Subcutaneous abdominal adipose tissue (tissue), 5 donors: ENCODE measurements at regions not wholly inside any gene's neighbourhood (a gene's known extent, or its start where the extent isn't known, plus 50 kb on each side); places are given as distances from the start of the nearest gene placed in this dataset.

Source experiments
- H3K27ac ChIP-seq: one replicate; pipeline ENCODE4 v1.7.0; 2013; ENCODE audit warnings: low read depth, mild to moderate bottlenecking, inconsistent platforms, low read length, moderate library complexity
- H3K27me3 ChIP-seq, 5 donors: one replicate each; pipeline ENCODE4 v1.7.0; 2013; ENCODE audit warnings: low read length in 5 of 5, inconsistent platforms in 1 of 5; ENCODE audit not compliant: control insufficient read depth in 5 of 5, insufficient read depth in 4 of 5
- H3K36me3 ChIP-seq, 5 donors: one replicate each; pipeline ENCODE4 v1.7.0; 2013; ENCODE audit warnings: low read length in 5 of 5; ENCODE audit not compliant: control insufficient read depth in 5 of 5, insufficient read depth in 5 of 5
- H3K4me1 ChIP-seq, 5 donors: one replicate each; pipeline ENCODE4 v1.7.0; 2013; ENCODE audit warnings: low read length in 5 of 5, mild to moderate bottlenecking in 3 of 5, moderate library complexity in 1 of 5; ENCODE audit not compliant: control insufficient read depth in 5 of 5, insufficient read depth in 5 of 5
- H3K4me3 ChIP-seq, 5 donors: one replicate each; pipeline ENCODE4 v1.7.0; 2013; ENCODE audit warnings: low read length in 5 of 5, low read depth in 1 of 5
- H3K9ac ChIP-seq, 5 donors: one replicate each; pipeline ENCODE4 v1.7.0; 2013; ENCODE audit warnings: low read length in 5 of 5, mild to moderate bottlenecking in 4 of 5, moderate library complexity in 3 of 5
- H3K9me3 ChIP-seq, 5 donors: one replicate each; pipeline ENCODE4 v1.7.0; 2013; ENCODE audit warnings: low read length in 5 of 5; ENCODE audit not compliant: control insufficient read depth in 5 of 5
- donor health status: healthy.
- donor health status: healthy.
- donor health status: healthy.
- donor health status: healthy.
- donor health status: healthy.

DNA sequence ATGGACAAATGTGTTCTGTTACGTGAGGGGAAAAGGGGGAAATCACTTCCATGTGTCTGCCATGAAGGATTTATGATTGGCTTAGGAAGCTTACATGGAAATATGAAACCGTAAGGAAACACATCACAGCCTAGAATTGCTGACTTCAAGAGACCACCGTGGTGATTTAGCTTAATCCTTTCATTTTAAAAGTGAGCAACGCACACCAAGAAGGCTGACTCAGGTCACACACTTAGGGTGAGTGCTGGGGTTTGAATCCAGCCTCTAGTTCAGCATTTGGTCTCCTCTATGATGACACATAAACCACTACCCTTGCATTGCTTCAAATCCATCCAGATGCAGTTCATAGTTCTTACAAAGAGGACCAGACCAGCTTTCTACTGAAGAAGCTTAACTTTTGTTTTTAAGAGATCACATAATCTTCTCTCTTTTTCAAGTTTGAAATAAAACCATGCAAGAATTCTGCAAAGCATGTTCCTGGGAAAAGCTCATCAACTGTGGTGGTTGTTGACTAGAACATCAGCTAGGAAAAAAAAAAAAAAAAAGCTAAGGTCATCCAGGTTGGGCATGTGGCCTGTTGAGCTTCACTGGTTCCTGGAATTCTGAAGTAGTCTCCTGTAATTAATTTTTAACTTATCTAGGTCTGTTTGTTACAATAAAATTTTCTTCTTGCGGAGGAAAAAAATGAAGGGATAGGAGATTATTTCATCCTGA lies 60.2 kb upstream of the KL start:
- no peak overlapping the region for H3K27ac ChIP-seq
- H3K4me1 ChIP-seq = peaks cover 0 to 10% (median 0%) of the 10 kb centered on the region in 5 donors
- no peaks in the 10 kb centered on the region for H3K27me3 ChIP-seq
- no peaks in the 10 kb centered on the region for H3K36me3 ChIP-seq
- no peak overlapping the region for H3K9ac ChIP-seq
- no peaks in the 10 kb centered on the region for H3K9me3 ChIP-seq
- H3K4me3 ChIP-seq = no peak overlapping the region

DNA sequence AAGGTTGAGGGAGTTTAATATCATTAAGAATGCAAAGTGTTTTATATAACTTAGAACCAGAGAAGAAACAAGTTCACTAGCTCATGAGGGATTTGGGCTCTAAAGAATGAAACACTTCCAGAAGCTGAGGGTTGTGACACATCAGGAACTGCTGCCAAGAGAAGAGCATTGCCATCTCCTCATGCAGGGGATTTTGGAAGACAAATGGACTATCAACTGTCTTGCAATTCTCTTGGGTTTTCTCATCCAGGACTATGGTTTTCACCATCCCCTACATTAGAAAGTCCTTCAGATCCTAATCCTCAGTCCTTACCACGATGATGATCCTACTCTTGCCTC lies 59.7 kb upstream of the KL start:
- H3K27me3 ChIP-seq = no peaks in the 10 kb centered on the region
- H3K27ac ChIP-seq = no peak overlapping the region
- no peaks in the 10 kb centered on the region for H3K9me3 ChIP-seq
- no peaks in the 10 kb centered on the region for H3K36me3 ChIP-seq
- H3K4me3 ChIP-seq = no peak overlapping the region
- peaks cover 0 to 10% (median 0%) of the 10 kb centered on the region in 5 donors for H3K4me1 ChIP-seq
- no peak overlapping the region for H3K9ac ChIP-seq

DNA sequence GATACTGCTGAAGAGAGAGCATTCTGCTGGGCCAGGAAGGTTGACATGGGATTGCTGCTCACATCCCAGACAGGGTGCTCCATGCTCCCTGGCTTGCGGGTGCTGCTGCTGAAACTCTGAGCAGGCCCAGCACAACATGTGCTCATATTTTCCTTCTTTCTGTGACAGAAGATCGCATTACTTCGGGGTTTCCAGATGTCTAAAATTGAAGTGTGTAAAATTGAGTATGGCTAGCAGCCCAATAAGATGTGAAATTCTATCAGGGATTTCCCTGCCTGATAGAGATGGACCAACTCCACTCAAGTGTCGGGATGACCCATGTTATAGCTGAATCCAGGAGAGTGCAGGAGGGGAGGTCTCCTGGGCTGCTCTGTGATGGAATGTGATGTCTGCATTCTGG lies 55.6 kb upstream of the KL start:
- H3K27me3 ChIP-seq = no peaks in the 10 kb centered on the region
- H3K36me3 ChIP-seq = no peaks in the 10 kb centered on the region
- H3K9me3 ChIP-seq = no peaks in the 10 kb centered on the region
- H3K9ac ChIP-seq = no peak overlapping the region
- no peak overlapping the region for H3K27ac ChIP-seq
- peaks cover 0 to 10% (median 0%) of the 10 kb centered on the region in 5 donors for H3K4me1 ChIP-seq
- no peak overlapping the region for H3K4me3 ChIP-seq

DNA sequence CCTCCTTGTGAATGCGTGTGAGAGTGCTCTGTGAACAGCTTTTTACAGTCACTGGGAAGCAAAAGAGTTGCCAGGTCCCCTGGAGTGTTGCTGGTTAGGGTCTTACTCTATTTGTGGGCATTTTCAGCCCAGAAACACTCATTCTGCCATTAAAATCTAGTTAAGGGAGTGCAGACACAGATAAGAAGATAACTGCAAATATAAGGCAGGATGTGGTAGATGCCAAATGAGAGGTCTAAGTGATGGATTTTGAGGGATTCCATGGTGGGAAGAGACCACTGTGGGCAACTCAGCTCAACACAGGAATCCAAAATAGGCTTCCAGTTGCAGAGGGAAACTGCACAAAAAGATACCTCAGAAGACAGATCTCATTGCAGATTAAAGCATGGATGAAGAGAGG lies 54.5 kb upstream of the KL start:
- Histone ChIP-seq H3K27ac (no peak overlapping the region), H3K27me3 (no peaks in the 10 kb centered on the region), H3K36me3 (no peaks in the 10 kb centered on the region), H3K9ac (no peak overlapping the region), H3K4me3 (no peak overlapping the region), H3K9me3 (no peaks in the 10 kb centered on the region), H3K4me1 (peaks cover 0 to 2% (median 0%) of the 10 kb centered on the region in 5 donors)

DNA sequence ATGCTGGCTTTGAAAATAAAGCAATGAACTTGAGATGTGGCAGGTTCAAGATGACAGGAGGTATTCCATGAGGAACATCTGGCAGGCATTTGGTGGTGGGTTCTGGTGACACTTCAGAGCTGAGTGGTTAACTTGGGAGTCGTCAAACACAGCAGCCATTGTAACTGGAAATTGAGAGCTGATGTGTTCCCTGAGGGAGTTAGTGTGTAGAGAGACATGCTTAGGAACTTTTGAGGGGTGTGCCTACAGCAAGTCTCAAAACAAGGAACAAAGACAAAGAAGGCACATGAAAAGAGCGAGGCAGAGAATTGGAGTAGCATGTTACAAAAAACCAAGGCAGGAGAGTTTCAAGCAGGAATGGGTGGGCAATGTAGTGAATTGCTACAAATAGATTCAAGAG lies 53.9 kb upstream of the KL start:
- Histone ChIP-seq H3K27ac (no peak overlapping the region), H3K36me3 (no peaks in the 10 kb centered on the region), H3K27me3 (no peaks in the 10 kb centered on the region), H3K4me3 (no peak overlapping the region), H3K9ac (no peak overlapping the region), H3K9me3 (no peaks in the 10 kb centered on the region), H3K4me1 (no peaks in the 10 kb centered on the region)

DNA sequence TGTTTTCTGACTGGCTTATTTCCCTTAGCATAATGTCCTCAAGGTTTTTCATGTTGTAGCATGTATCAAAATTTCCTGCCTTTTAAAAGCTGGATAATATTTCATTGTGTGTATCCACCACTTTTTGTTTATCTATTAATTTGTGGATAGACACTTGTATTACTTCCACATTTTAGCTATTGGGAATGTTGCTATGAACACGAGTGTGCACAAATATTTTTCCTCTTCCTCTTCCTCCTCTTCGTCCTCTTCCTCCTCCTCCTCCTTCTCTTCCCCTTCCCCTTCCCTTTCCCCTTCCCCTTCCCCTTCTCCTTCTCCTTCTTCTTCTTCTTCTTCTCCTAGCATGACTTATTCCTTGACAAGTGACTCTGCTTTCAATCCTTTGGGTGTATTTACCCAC lies 51.2 kb upstream of the KL start:
- Histone ChIP-seq H3K9ac (no peak overlapping the region), H3K36me3 (no peaks in the 10 kb centered on the region), H3K9me3 (no peaks in the 10 kb centered on the region), H3K4me1 (peaks cover 0 to 13% (median 10%) of the 10 kb centered on the region in 5 donors), H3K27me3 (no peaks in the 10 kb centered on the region), H3K4me3 (no peak overlapping the region), H3K27ac (no peak overlapping the region)
